ENCODE measurements at regions not wholly inside any gene's neighbourhood (a gene's known extent, or its start where the extent isn't known, plus 50 kb on each side); places are given as distances from the start of the nearest gene placed in this dataset.
"Not testable (repeated sequence)": the region's sequence is repeated elsewhere in the genome, so short reads cannot be mapped to it uniquely, and the experiment has no call there.

DNA sequence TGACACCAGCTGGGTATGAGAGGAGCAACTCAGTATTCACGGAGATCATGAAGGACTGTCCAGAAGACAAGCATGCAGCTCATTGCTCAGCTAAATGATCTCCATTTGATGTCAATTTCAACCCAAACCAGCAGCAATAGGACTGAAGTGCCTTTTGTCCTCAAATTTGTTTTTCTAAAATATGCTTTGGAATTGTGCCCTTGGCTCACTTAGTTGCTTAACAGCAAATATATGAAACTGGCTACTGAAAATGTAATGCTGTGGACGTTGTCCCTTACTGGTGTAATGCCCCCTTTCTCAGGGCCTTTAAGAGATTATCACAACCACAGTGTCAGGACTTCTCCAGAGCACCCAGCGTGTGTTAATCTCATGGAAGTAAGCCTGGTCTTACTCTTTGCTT, 236.2 kb downstream of the SKIDA1 start:
- Histone ChIP-seq H2AFZ (ENCODE audit: low read depth, low read length) (no peak overlapping the region), H3K4me2 (ENCODE audit: low read length) (no peak overlapping the region), H3K9ac (ENCODE audit: low read length) (no peak overlapping the region), H4K20me1 (ENCODE audit: insufficient read depth, low read length) (no peaks in the 10 kb centered on the region), H3K79me2 (ENCODE audit: low read length) (no peaks in the 10 kb centered on the region), H3K27me3 (ENCODE audit: low read depth, low read length) (peaks cover 12% of the 10 kb centered on the region), H3K4me1 (ENCODE audit: low read length) (no peaks in the 10 kb centered on the region), H3K36me3 (replicated peaks; ENCODE audit: low read depth, low read length) (no peaks in the 10 kb centered on the region), H3K4me3 (ENCODE audit: low read length) (no peak overlapping the region), H3K27ac (ENCODE audit: low read length) (no peak overlapping the region), H3K9me3 (ENCODE audit: insufficient read depth, low read length) (no peaks in the 10 kb centered on the region)
- no peak for TF ChIP-seq EZH2phosphoT487 (IDR thresholded peaks at IDR 0.05; ENCODE audit: low read depth)
- TF ChIP-seq, protein P1, sequence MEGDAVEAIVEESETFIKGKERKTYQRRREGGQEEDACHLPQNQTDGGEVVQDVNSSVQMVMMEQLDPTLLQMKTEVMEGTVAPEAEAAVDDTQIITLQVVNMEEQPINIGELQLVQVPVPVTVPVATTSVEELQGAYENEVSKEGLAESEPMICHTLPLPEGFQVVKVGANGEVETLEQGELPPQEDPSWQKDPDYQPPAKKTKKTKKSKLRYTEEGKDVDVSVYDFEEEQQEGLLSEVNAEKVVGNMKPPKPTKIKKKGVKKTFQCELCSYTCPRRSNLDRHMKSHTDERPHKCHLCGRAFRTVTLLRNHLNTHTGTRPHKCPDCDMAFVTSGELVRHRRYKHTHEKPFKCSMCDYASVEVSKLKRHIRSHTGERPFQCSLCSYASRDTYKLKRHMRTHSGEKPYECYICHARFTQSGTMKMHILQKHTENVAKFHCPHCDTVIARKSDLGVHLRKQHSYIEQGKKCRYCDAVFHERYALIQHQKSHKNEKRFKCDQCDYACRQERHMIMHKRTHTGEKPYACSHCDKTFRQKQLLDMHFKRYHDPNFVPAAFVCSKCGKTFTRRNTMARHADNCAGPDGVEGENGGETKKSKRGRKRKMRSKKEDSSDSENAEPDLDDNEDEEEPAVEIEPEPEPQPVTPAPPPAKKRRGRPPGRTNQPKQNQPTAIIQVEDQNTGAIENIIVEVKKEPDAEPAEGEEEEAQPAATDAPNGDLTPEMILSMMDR (IDR thresholded peaks at IDR 0.05; ENCODE audit: low read depth, low read length): no peak

DNA sequence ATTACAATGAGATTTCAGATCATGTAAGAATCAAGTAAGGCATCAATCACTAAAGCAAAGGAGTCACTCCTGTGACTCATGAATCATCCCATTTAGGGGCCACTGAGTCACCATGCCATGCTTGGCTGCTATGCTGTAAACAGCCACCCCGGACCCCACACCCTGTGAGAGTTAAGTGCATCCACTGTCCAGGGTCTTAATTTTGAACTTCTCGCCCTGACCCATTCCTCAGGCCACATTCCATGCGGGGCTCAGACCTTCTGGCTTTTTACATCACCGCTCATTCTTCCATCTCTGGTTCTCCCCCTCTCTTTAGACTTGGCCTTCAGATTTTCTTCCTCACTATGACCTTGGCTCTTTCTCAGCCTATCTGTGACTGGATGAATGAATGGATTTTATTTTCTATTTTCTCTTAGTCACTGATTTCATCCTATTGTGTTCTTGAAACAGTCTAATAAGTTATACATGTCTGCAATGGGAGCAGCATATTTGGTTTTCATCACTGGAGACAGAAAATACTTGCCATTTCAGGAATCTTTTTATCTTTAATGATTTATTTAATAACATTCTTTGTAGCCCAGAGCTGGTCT, 239.6 kb downstream of the SKIDA1 start:
- no peaks in the 10 kb centered on the region for H3K27me3 ChIP-seq (ENCODE audit: low read depth, low read length)
- H3K4me1 ChIP-seq (ENCODE audit: low read length): no peaks in the 10 kb centered on the region
- H3K9me3 ChIP-seq (ENCODE audit: insufficient read depth, low read length): no peaks in the 10 kb centered on the region
- no peaks in the 10 kb centered on the region for H3K79me2 ChIP-seq (ENCODE audit: low read length)
- no peak overlapping the region for H3K4me2 ChIP-seq (ENCODE audit: low read length)
- no peak overlapping the region for H3K4me3 ChIP-seq (ENCODE audit: low read length)
- no peak overlapping the region for H2AFZ ChIP-seq (ENCODE audit: low read depth, low read length)
- TF ChIP-seq, protein P1 (IDR thresholded peaks at IDR 0.05; ENCODE audit: low read depth, low read length): no peak
- no peak for TF ChIP-seq EZH2phosphoT487 (IDR thresholded peaks at IDR 0.05; ENCODE audit: low read depth)
- H4K20me1 ChIP-seq (ENCODE audit: insufficient read depth, low read length): no peaks in the 10 kb centered on the region
- no peak overlapping the region for H3K9ac ChIP-seq (ENCODE audit: low read length)
- H3K27ac ChIP-seq (ENCODE audit: low read length): no peak overlapping the region
- no peaks in the 10 kb centered on the region for H3K36me3 ChIP-seq (replicated peaks; ENCODE audit: low read depth, low read length)

DNA sequence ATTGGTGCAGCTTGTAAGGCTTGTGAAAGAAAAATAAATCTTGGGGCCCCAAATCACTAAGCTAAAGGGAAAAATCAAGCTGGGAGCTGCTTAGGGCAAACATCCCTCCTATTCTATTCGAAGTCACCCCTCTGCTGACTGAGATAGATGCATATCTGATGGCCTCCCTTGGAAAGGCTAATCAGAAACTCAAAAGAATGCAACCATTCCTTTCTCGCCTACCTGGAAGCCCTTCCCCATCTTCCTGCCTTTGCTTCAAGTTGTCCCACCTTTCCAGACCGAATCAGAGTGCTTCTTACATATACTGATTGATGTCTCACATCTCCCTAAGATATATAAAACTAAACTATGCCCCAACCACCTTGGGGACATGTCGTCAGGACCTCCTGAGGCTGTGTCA, 240.3 kb downstream of the SKIDA1 start:
- Histone ChIP-seq H3K36me3 (replicated peaks; ENCODE audit: low read depth, low read length) (no peaks in the 10 kb centered on the region), H3K27ac (ENCODE audit: low read length) (no peak overlapping the region), H3K9ac (ENCODE audit: low read length) (no peak overlapping the region), H3K4me1 (ENCODE audit: low read length) (no peaks in the 10 kb centered on the region), H3K27me3 (ENCODE audit: low read depth, low read length) (no peaks in the 10 kb centered on the region), H3K4me3 (ENCODE audit: low read length) (no peak overlapping the region), H3K4me2 (ENCODE audit: low read length) (no peak overlapping the region), H4K20me1 (ENCODE audit: insufficient read depth, low read length) (no peaks in the 10 kb centered on the region), H2AFZ (ENCODE audit: low read depth, low read length) (no peak overlapping the region), H3K79me2 (ENCODE audit: low read length) (no peaks in the 10 kb centered on the region), H3K9me3 (ENCODE audit: insufficient read depth, low read length) (no peaks in the 10 kb centered on the region)
- TF ChIP-seq EZH2phosphoT487 (IDR thresholded peaks at IDR 0.05; ENCODE audit: low read depth): no peak
- TF ChIP-seq, protein P1 (IDR thresholded peaks at IDR 0.05; ENCODE audit: low read depth, low read length): no peak

DNA sequence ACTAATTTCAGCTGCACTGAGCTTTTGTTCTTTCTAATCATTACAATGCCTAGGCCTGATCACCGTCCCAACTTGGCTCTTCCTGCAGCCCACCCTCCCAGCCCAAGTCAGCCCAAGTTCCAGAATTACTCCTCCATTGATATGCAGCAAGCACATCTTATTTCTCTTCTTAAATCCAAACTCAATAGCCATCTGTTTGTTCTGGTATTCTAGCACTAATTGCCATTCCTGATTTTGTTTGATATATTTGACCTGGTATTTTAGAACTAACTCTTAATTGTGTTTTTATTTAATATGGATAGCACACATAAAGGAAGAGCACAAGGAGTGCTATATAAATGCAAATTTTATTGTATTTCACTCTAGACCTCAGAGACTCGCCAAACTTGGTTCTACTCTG, 241.2 kb downstream of the SKIDA1 start:
- no peaks in the 10 kb centered on the region for H3K27me3 ChIP-seq (ENCODE audit: low read depth, low read length)
- H3K27ac ChIP-seq (ENCODE audit: low read length): no peak overlapping the region
- no peaks in the 10 kb centered on the region for H4K20me1 ChIP-seq (ENCODE audit: insufficient read depth, low read length)
- H3K9me3 ChIP-seq (ENCODE audit: insufficient read depth, low read length): no peaks in the 10 kb centered on the region
- TF ChIP-seq, protein P1 (IDR thresholded peaks at IDR 0.05; ENCODE audit: low read depth, low read length): no peak
- TF ChIP-seq EZH2phosphoT487 (IDR thresholded peaks at IDR 0.05; ENCODE audit: low read depth): no peak
- H3K79me2 ChIP-seq (ENCODE audit: low read length): no peaks in the 10 kb centered on the region
- no peak overlapping the region for H3K4me2 ChIP-seq (ENCODE audit: low read length)
- no peaks in the 10 kb centered on the region for H3K36me3 ChIP-seq (replicated peaks; ENCODE audit: low read depth, low read length)
- H2AFZ ChIP-seq (ENCODE audit: low read depth, low read length): no peak overlapping the region
- H3K4me3 ChIP-seq (ENCODE audit: low read length): no peak overlapping the region
- H3K4me1 ChIP-seq (ENCODE audit: low read length): no peaks in the 10 kb centered on the region
- no peak overlapping the region for H3K9ac ChIP-seq (ENCODE audit: low read length)

DNA sequence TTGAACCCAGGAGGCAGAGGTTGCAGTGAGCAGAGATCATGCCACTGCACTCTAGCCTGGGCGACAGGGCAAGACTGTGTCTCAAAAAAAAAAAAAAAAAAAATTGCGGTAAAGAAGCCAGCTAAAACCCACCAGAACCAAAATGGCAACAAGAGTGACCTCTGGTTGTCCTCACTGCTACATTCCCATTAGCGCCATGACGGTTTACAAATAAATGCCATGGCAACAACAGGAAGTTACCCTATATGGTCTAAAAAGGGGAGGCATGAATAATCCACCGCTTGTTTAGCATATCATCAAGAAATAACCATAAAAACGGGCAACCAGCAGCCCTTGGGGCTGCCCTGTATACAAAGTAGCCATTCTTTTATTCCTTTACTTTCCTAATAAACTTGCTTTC, 242.4 kb downstream of the SKIDA1 start:
- H3K79me2 ChIP-seq (ENCODE audit: low read length); H3K9ac ChIP-seq (ENCODE audit: low read length); H3K4me3 ChIP-seq (ENCODE audit: low read length); H3K4me1 ChIP-seq (ENCODE audit: low read length); H4K20me1 ChIP-seq (ENCODE audit: insufficient read depth, low read length); H3K36me3 ChIP-seq (replicated peaks; ENCODE audit: low read depth, low read length); H3K27ac ChIP-seq (ENCODE audit: low read length); H3K9me3 ChIP-seq (ENCODE audit: insufficient read depth, low read length); H3K4me2 ChIP-seq (ENCODE audit: low read length); H3K27me3 ChIP-seq (ENCODE audit: low read depth, low read length); H2AFZ ChIP-seq (ENCODE audit: low read depth, low read length): not testable (repeated sequence)

Measured in OCI-LY3 (cell line).